Eye (tissue), 1 donor: ENCODE measurements at regions not wholly inside any gene's neighbourhood (a gene's known extent, or its start where the extent isn't known, plus 50 kb on each side); places are given as distances from the start of the nearest gene placed in this dataset.
"Not testable (repeated sequence)": the region's sequence is repeated elsewhere in the genome, so short reads cannot be mapped to it uniquely, and the experiment has no call there.

Experiments used
- DNase-seq: peaks from one replicate; pipeline ENCODE4 v3.0.0-alpha.2; 2015

DNA sequence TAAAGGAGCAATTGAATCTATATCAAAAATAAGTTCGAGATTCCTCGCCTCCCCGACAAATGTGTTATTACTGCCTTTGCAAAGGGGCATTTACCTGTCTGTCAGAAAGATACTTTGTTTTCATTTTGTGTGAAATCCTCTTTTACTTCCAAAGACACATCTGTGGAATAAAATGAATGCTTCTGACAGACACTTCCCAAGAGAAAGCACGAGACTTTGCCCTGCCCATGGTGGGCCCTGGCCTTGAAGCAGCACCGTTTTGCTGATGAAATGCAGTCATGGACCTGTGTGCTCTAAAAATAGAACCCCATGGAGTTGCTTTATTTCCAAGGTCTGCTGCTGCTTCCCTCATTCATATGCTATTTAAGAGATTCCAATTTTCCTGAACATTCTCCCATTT lies 85.9 kb upstream of the USP47 start:
- DNase-seq: no peak

DNA sequence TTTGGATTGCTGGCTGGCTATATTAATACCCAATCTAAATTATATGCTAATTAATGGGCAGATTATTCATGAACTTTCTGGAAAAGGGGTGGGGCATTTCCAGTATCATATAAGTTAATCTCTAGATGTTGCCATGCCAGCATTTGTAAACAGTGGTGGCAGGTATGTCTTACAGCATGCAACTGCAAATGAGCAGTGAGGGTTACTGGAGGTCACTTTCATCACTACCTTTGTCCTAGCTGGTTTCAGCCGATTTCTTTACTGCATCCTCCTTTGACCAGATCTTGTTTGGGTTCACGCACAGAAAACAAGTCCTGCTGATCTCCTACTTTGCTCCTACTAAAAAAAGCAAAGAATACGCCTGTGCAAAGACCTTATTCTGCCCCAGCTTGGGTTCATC lies 89.1 kb upstream of the USP47 start:
- DNase-seq: no peak

DNA sequence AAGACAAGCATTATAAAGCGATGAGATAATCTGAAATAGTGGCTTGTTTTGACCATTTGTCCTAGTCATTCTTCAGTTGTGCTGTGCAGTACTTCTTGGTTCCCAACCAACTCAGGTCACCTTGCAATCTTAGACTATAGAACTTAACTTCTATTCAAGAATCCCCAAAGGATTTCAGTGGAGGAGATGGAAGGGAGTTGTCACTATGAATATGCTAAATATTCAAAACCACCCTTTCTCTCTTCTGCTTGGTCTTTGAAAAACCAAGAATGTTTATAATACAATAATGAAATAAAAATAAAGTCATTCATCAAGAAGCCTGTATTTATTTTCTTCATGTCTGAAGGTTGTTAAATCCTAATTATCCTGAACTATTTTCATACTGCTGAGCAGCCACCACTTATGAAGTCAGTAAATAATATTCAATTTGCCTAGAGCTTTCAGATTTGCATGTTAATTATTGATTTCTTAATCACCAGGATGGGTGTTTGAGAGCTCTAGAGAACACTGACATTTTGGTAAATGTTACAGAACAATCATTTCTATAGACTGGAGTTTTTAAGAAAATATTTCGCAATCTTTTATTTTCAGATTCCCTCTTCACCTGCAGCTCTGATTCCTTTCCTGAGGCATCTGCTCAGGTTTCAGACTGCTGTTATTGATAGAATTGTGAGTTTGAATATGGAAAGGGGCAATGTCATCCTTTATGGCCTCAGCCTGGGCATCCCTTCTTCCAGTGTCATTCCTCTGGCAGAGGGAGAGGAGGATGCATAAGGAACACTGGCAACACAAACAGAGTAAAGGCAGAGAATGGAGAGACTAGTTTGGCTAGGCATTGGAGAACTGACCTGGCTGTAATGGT lies 91.5 kb upstream of the USP47 start:
- DNase-seq: no peak

DNA sequence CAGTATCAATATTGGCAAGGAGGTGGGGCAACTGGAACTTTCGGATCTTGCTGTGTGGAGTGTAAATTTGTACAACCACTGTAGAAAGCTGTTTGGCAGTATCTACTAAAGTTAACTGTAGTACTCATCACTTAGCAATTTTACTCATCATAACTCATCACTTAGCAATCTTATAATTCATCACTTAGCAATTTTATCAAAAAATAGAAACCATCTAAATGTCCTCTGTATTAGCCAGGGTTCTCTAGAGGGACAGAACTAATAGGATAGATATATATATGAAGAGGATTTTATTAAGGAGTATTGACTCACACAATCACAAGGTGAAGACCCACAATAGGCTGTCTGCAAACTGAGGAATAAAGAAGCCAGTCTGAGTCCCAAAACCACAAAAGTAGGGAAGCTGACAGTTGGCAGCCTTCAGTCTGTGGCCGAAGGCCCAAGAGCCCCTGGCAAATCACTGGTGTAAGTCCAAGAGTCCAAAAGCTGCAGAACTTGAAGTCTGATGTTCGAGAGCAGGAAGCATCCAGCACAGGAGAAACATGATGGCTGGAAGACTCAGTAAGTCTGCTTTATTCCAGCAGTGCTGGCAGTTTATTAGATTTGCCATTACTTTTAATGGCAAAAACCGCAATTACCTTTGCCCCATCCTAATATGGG lies 92.9 kb upstream of the USP47 start:
- DNase-seq: no peak

DNA sequence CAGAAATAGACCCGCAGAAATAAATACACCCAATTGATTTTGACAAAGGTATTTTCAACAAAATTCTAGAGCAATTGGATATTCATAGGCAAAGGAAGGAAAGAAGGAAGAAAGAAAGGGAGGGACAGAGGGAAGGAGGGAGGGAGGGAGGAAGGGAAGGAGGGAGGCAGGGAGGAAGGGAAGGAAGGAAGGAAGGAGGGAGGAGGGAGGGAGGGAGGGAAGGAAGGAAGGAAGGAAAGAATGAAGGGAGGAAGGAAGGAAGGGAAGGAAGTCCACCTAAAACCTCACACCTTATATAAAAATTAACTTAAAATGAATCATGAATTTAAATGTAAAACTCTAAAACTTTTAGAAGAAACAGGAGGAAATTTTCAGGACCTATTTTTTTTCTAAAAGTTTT lies 94.2 kb upstream of the USP47 start:
- DNase-seq: no peak

DNA sequence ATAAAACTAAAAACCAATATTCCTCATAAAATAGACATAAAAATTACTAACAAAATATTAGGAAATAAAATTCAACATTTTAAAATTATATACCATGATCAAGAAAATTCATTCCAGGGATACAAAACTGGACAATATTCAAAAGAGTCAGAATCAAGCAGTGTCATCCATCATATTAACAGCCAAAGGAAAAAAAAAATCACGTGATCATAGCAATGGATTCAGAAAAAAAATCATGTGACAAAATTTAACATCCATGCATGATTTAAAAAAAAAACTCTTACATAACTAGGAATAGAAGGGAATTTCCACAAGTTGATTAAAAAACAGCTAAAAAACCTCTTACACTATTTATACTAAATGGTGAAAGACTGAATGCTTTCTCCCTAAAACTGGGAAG lies 95.3 kb upstream of the USP47 start:
- no peak for DNase-seq

DNA sequence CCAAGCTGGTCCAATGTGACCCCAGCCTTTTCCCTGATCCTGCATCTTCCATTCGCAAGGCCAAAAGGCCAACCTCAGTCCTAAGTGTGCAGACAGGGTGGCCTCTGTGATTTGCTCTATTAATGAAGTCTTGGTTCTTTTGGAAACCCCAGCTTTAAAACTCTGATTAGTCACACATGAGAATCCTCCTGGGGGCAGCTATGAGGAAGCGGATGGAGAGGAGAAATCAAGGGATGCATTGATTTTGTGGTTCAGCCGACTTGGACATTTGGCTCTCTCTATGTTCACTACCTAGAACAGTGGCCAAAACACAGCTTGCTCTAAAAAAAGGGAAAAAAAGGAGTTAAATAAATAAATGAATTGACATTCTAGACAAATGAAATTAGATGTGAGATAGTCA lies 98.6 kb upstream of the USP47 start:
- no peak for DNase-seq

DNA sequence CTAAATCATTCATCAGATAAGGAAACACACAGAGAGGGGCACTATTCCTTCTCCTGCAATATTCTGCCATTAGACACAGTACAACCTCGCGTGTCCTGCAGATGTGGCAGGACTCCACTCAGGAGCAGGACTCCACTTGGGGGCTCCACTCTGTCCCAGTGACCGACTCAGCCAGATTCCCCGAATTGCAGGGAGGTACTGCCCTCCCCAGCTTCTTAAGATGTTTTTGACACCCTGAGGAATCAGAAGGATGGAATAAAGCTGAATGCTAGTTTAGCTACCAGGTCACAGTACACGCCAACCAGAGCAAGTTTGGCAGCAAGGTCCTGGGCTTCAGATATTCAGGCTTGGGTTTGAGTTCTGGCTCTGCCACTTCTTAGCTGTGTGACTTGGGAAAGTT lies 99.3 kb upstream of the USP47 start:
- no peak for DNase-seq

DNA sequence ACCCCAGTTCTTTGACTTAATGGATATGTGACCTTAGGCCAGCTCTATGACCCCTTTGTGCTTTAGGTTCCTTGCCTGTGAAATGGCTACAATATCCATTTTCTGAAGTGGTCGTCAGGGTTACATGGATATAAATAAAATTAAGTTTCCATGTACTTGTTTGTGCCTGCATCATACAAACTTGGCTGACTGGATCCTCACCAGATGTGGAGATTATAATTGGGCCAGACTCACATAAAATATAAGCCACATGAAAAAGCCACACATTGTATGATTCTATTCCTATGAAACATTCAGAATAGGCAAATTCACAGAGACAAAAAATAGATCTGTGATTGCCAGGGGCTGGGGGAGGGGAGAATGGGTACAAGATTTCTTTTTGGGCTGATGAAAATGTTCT lies 100.9 kb upstream of the USP47 start:
- DNase-seq: no peak

DNA sequence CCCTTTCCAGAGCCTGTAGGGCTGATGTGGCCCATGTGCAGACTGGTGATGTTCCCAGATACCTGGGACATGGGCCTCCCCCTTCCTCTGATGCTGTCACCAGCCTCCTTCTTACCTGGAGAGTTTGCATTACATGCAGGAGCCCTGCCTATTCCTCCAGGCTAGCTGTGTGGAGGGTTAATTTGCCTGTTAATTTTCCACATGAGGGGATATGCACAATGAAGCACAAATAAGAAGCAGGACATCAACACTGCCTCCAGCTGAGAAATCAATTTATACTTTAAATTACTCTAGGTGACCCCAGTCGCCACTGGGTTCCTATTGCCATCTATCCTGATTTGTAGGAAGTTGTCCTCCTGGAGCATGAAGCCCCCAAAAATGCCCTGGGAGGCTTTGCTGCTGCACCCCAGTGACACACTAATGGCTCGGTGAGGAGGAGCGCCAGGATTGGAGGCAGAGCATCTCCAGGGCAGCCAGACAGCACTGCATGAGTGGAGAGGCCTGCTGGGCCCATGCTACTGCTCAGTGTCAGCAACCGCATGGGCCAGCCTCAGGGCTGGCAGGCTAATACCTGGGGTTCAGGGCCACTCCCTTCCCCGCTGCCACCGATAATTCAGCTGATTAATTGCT lies 101.6 kb upstream of the USP47 start:
- DNase-seq: peak; percentile 91

DNA sequence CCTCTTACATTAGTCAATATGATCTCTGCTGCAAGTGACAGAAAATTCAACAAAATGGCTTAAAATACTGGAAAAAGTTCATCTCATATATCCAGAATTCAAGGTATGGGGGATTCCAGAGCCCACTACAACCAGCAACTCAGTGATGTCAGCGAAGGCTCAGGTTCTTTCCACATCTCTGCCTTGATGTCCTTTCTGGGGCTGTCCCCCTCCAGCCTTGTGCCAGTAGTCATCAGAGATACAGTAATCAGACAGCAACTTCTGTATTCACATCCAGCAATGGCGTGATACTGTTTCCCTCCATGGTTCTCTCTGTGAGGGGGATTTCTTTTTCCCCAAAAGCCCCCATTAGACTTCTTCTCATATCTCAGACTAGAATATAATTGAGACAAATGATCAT lies 103.4 kb upstream of the USP47 start:
- DNase-seq: no peak

DNA sequence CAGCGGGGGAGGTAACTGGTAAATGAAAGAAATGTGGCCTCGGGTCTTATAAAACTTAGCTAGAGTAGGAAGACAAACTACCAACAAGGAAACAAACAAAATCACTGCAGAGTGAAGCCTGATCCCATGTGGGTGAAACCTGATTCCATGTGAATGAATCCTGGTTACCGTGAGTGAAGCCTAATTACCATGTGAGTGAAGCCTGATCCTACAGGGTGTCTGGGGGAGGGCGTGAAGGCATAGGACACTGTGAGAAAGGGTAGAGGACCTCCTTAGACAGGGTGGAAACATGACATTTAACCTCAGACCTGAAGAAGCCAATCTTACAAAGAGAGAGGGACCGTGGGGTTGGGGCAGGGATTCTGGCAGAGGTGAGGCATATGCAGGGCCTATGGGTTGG lies 106.2 kb upstream of the USP47 start:
- DNase-seq: no peak

DNA sequence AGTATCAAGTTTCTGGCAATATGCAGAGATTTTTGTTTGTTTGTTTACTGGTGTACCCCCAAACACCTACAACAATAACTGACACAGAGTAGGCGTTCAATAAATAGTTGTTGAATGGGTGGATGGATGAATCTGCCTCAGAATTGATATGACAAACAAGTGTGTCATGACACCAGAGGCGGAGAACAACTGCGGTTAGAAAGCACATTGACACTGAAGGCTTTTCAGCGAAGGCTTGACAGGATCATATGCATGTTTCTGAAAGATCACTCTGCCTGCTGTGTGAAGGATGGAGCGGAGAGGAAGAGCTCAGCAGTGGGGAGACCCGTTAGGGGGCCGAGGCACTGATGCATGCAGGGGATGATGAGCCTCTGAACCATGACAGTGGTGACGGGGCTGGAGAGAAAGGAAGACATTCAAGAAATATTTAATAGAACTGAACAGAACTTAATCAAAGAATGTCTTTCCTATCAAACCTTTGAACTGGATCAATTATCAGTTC lies 108.5 kb upstream of the USP47 start:
- DNase-seq: peak; percentile 48

DNA sequence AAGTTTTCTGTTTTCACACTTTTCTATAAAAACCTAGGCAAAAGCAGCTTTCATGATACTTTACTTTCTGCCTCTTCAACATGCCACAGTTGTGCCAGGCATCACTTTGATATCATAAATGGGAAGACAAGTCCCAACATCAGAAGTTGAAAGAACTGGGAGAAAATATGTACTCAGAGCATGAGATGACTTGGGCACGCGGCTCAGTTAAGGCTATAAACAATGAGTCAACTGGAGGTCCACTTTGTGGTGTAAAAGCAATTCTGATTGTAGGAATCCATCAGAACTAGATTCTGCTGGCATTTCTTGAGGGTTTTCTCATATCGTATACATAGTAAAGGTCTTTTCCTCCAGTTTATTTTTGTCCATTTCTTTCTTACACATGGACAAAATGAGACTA lies 109.7 kb upstream of the USP47 start:
- DNase-seq: no peak

DNA sequence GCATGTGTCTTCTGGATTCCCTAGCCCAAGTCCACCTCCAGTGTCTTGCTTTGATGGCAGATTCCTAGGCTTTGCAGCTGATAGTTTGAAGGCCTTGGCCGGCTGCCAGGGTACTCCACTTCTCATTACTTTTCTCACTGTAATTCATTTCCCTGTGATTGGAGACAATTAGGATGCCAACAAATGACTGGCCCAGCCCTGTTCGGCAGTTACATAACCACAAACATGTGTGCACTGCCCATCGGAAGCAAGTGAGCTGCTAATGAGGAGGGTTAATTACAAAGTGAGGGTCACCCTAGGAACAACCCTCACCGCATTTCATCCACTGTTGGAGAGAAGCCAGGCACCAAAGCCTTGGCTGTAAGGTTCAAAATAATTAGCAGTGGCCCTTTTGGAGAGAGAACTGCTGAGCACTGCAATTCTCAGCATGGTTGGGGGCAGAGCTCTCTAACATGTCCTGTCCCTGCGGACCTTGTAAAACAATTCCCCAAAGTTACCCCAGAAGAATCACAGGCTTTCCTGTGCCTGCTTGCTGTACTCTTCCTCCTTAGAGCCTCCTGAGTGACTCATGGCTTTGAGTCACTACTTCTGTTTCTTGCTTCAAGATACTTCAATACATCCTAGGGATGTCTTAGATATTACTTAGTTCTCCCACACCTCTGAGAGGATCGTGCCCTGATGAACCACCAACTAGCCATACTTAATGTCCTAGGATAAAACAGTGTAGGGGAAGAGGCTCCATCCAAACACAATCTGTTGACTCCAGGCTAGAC lies 109.7 kb upstream of the GALNT18 start:
- peak; percentile 66 for DNase-seq

DNA sequence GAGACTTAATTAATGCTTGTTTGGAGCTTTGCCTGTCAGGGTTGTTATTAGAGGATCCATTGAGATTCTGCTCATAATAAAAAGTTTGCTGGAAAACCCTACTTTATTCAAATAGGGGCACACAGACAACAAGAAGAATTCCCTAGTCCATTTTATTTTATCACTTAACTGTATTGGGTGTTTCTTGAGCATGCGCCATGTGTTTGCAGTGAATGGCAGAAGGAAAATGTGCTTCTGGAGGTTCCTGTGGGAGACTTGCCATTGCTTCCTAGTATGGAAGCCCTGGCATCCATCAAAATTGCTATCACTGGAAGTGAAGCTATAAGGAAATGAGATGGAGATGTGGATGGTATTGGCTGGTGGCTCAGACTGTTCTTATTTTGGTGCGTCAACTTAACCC lies 106.6 kb upstream of the GALNT18 start:
- DNase-seq: no peak

DNA sequence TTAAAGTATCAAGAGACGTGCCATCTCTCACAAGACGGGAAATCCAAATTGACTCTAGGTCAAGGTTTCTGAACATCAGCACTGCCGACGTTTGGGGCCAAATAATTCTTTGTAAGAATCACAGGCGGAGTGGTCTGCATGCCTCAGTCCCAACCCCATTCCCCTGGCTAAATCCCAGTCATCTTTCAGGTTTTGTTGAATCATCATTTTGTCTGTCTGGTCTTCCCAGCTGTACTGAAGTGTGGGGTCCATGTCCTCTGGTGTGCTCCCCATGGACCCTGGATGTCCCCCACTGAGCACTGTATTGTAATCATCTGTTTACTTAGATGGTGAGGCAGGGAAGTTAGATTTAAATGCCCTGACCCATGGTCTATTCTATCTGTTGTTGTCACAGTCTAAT lies 103.6 kb upstream of the GALNT18 start:
- DNase-seq: no peak

DNA sequence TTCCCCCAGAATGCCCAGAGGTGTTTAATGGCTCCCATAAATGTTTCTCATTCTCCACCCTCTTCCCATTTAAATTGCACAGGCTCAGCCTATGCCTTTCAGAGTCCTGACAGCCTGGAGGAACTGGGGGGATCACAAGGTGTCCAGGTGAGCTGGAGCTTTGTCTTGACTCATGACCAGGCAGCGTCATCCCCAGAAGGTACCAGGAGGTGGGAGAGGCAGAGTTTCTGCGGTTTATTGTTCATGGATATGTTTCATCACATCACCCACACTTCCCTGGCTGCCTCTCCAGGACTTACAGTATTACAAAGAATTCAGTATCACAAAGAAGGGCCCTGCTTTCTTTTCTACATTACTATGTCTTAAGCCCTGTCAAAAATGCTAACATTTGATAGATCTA lies 103.2 kb upstream of the GALNT18 start:
- no peak for DNase-seq

DNA sequence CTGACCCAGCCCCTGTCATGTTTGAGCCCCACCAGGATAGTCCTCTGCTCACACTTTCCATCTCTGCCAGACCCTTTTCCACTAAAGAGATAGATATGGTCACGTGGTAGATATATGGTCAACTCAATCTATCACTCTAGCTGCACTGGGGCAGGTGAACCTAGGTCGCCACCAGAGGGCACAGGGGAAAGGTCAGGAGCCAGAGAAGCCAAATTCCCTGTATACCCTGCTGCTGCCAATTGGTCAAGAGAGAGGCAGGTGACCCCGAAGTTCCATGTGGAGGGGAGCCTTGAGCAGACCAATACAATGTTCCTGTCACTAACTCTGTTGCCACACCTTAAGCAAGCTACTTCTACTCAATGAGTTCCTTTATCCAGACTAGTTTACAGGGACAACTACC lies 101.1 kb upstream of the GALNT18 start:
- DNase-seq: no peak

DNA sequence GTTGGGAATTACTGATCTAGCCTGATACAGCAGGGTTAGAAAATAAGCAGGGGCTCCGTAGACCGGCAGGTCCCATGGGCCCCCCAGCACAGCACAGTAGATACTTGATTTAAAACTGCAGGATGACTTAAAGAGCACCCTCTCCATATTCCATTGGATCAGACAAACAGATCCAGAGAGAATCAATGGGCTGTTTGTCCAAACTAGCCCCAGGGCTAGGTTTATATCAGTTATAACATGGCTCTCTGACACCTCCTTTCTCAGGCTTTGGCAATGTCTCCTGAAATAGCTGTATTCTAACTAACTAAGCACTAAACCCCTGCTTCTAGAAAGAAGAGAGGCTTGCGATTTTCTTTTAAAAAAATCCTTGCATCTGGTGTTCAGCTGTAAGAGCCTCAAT lies 100.4 kb upstream of the GALNT18 start:
- DNase-seq: no peak

DNA sequence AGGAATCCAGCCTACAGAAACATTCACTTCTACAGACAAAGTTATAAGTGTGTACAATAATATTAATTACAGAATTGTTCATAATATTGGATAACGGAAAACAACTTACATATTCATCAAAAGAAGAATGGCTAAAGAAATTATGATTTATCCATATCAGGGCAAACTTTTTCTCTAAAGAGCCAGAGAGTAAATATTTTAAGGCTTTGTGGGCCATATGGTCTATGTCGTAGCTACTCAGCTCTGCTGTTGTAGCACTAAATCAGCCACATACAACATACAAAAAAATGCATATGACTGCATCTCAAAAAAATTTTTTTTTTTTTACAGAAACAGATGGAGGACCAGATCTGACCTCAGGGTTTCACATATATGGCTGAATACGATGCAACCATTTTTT lies 96.7 kb upstream of the GALNT18 start:
- DNase-seq: no peak

DNA sequence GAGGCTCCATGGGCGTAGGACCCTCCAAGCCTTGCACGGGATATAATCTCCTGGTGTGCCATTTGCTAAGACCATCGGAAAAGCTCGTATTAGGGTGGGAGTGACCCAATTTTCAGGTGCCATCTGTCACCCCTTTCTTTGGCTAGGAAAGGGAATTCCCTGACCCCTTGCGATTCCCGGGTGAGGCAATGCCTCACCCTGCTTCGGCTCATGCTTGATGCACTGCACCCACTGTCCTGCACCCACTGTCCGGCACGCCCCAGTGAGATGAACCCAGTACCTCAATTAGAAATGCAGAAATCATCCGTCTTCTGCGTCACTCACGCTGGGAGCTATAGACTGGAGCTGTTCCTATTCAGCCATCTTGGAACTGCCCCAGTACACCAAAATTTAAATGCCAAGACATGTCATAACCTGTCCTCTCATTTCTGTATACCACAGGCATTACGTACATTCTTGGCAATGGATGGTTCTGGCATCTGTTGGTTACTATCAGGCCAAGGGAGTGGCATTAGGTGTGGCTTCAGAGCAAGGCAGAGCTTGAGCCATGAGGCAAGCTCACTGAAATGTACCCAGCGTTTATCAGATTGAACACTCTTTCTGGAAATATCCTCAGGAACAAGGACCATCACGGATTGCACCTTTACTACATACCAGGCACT lies 95.4 kb upstream of the GALNT18 start:
- DNase-seq: no peak

DNA sequence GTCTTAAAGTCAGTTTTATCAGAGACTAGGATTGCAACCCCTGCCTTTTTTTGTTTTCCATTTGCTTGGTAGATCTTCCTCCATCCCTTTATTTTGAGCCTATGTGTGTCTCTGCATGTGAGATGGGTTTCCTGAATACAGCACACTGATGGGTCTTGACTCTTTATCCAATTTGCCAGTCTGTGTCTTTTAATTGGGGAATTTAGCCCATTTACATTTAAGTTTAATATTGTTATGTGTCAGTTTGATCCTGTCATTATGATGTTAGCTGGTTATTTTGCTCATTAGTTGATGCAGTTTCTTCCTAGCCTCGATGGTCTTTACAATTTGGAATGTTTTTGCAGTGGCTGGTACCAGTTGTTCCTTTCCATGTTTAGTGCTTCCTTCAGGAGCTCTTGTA lies 93.3 kb upstream of the GALNT18 start:
- DNase-seq: not testable (repeated sequence)
